ENCODE measurements at regions not wholly inside any gene's neighbourhood (a gene's known extent, or its start where the extent isn't known, plus 50 kb on each side); places are given as distances from the start of the nearest gene placed in this dataset.

GRCh38 chr6:81476881-81477280 lies 275.6 kb downstream of the TENT5A start:
- TF ChIP-seq ZNF114 (CRISPR knock-in tag; IDR thresholded peaks at IDR 0.05): no peak
- TF ChIP-seq, protein P1, sequence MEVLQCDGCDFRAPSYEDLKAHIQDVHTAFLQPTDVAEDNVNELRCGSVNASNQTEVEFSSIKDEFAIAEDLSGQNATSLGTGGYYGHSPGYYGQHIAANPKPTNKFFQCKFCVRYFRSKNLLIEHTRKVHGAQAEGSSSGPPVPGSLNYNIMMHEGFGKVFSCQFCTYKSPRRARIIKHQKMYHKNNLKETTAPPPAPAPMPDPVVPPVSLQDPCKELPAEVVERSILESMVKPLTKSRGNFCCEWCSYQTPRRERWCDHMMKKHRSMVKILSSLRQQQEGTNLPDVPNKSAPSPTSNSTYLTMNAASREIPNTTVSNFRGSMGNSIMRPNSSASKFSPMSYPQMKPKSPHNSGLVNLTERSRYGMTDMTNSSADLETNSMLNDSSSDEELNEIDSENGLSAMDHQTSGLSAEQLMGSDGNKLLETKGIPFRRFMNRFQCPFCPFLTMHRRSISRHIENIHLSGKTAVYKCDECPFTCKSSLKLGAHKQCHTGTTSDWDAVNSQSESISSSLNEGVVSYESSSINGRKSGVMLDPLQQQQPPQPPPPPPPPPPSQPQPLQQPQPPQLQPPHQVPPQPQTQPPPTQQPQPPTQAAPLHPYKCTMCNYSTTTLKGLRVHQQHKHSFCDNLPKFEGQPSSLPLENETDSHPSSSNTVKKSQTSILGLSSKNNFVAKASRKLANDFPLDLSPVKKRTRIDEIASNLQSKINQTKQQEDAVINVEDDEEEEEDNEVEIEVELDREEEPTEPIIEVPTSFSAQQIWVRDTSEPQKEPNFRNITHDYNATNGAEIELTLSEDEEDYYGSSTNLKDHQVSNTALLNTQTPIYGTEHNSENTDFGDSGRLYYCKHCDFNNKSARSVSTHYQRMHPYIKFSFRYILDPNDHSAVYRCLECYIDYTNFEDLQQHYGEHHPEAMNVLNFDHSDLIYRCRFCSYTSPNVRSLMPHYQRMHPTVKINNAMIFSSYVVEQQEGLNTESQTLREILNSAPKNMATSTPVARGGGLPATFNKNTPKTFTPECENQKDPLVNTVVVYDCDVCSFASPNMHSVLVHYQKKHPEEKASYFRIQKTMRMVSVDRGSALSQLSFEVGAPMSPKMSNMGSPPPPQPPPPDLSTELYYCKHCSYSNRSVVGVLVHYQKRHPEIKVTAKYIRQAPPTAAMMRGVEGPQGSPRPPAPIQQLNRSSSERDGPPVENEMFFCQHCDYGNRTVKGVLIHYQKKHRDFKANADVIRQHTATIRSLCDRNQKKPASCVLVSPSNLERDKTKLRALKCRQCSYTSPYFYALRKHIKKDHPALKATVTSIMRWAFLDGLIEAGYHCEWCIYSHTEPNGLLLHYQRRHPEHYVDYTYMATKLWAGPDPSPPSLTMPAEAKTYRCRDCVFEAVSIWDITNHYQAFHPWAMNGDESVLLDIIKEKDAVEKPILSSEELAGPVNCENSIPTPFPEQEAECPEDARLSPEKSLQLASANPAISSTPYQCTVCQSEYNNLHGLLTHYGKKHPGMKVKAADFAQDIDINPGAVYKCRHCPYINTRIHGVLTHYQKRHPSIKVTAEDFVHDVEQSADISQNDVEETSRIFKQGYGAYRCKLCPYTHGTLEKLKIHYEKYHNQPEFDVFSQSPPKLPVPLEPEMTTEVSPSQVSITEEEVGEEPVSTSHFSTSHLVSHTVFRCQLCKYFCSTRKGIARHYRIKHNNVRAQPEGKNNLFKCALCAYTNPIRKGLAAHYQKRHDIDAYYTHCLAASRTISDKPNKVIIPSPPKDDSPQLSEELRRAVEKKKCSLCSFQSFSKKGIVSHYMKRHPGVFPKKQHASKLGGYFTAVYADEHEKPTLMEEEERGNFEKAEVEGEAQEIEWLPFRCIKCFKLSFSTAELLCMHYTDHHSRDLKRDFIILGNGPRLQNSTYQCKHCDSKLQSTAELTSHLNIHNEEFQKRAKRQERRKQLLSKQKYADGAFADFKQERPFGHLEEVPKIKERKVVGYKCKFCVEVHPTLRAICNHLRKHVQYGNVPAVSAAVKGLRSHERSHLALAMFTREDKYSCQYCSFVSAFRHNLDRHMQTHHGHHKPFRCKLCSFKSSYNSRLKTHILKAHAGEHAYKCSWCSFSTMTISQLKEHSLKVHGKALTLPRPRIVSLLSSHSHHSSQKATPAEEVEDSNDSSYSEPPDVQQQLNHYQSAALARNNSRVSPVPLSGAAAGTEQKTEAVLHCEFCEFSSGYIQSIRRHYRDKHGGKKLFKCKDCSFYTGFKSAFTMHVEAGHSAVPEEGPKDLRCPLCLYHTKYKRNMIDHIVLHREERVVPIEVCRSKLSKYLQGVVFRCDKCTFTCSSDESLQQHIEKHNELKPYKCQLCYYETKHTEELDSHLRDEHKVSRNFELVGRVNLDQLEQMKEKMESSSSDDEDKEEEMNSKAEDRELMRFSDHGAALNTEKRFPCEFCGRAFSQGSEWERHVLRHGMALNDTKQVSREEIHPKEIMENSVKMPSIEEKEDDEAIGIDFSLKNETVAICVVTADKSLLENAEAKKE (CRISPR knock-in tag; IDR thresholded peaks at IDR 0.05): no peak
- no peak for TF ChIP-seq CREB1 (CRISPR knock-in tag; IDR thresholded peaks at IDR 0.05; ENCODE audit: low read depth)
- TF ChIP-seq, protein P2, sequence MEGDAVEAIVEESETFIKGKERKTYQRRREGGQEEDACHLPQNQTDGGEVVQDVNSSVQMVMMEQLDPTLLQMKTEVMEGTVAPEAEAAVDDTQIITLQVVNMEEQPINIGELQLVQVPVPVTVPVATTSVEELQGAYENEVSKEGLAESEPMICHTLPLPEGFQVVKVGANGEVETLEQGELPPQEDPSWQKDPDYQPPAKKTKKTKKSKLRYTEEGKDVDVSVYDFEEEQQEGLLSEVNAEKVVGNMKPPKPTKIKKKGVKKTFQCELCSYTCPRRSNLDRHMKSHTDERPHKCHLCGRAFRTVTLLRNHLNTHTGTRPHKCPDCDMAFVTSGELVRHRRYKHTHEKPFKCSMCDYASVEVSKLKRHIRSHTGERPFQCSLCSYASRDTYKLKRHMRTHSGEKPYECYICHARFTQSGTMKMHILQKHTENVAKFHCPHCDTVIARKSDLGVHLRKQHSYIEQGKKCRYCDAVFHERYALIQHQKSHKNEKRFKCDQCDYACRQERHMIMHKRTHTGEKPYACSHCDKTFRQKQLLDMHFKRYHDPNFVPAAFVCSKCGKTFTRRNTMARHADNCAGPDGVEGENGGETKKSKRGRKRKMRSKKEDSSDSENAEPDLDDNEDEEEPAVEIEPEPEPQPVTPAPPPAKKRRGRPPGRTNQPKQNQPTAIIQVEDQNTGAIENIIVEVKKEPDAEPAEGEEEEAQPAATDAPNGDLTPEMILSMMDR (conservative IDR thresholded peaks at IDR 0.05; ENCODE audit: low read depth in 2 of 2): no peak
- TF ChIP-seq NANOG (IDR thresholded peaks at IDR 0.05; ENCODE audit: borderline replicate concordance): no peak
- no peak for TF ChIP-seq ZNF331 (CRISPR knock-in tag; IDR thresholded peaks at IDR 0.05; ENCODE audit: low read depth)
- no peak for TF ChIP-seq ETS1 (IDR thresholded peaks at IDR 0.05)
- no peak for TF ChIP-seq STAT1 (IDR thresholded peaks at IDR 0.05; ENCODE audit: unreplicated experiment)
- TF ChIP-seq EZH2phosphoT487 (IDR thresholded peaks at IDR 0.05; ENCODE audit: unreplicated experiment): no peak
- TF ChIP-seq POLR2AphosphoS5 (IDR thresholded peaks at IDR 0.05; ENCODE audit: low read depth): no peak
- no peak for TF ChIP-seq JUNB (IDR thresholded peaks at IDR 0.05; ENCODE audit: unreplicated experiment)
- TF ChIP-seq, protein P3, sequence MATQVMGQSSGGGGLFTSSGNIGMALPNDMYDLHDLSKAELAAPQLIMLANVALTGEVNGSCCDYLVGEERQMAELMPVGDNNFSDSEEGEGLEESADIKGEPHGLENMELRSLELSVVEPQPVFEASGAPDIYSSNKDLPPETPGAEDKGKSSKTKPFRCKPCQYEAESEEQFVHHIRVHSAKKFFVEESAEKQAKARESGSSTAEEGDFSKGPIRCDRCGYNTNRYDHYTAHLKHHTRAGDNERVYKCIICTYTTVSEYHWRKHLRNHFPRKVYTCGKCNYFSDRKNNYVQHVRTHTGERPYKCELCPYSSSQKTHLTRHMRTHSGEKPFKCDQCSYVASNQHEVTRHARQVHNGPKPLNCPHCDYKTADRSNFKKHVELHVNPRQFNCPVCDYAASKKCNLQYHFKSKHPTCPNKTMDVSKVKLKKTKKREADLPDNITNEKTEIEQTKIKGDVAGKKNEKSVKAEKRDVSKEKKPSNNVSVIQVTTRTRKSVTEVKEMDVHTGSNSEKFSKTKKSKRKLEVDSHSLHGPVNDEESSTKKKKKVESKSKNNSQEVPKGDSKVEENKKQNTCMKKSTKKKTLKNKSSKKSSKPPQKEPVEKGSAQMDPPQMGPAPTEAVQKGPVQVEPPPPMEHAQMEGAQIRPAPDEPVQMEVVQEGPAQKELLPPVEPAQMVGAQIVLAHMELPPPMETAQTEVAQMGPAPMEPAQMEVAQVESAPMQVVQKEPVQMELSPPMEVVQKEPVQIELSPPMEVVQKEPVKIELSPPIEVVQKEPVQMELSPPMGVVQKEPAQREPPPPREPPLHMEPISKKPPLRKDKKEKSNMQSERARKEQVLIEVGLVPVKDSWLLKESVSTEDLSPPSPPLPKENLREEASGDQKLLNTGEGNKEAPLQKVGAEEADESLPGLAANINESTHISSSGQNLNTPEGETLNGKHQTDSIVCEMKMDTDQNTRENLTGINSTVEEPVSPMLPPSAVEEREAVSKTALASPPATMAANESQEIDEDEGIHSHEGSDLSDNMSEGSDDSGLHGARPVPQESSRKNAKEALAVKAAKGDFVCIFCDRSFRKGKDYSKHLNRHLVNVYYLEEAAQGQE (IDR thresholded peaks at IDR 0.05; ENCODE audit: unreplicated experiment): no peak
- TF ChIP-seq EZH2 (IDR thresholded peaks at IDR 0.05; ENCODE audit: low read depth, unreplicated experiment): no peak
- Histone ChIP-seq H3K4me2 (no peak overlapping the region), H3K27me3 (ENCODE audit: insufficient read depth) (no peaks in the 10 kb centered on the region), H3K27ac (ENCODE audit: low read depth) (no peak overlapping the region), H3K36me3 (ENCODE audit: insufficient read depth) (no peaks in the 10 kb centered on the region), H3F3A (replicated peaks; ENCODE audit: low read depth) (no peaks in the 10 kb centered on the region), H3K4me1 (ENCODE audit: insufficient read depth) (no peaks in the 10 kb centered on the region), H4K20me1 (replicated peaks; ENCODE audit: insufficient read depth) (no peaks in the 10 kb centered on the region), H3K9me2 (ENCODE audit: insufficient read depth) (peaks cover 17% of the 10 kb centered on the region; the same call in 1 of the 2 replicates), H3K4me3 (no peak overlapping the region), H2AFZ (no peak overlapping the region), H3K79me2 (replicated peaks; ENCODE audit: insufficient read depth) (no peaks in the 10 kb centered on the region)
- H3K36me3 Mint-ChIP-seq (ENCODE audit: low read depth): no peaks in the 10 kb centered on the region
- no peaks in the 10 kb centered on the region for H3K27me3 Mint-ChIP-seq (ENCODE audit: insufficient read depth, low read depth, poor library complexity)
- ATAC-seq (no peak), DNase-seq (ENCODE audit: low spot score) (no peak)
- no peaks in the 10 kb centered on the region for H3K9me3 Mint-ChIP-seq
- H3K27ac Mint-ChIP-seq: no peak overlapping the region
- H3K4me1 Mint-ChIP-seq: no peaks in the 10 kb centered on the region
- H3K4me3 Mint-ChIP-seq: no peak overlapping the region

Measured in GM23338 (cell line).